HCT116 (cell line): ENCODE measurements at regions not wholly inside any gene's neighbourhood (a gene's known extent, or its start where the extent isn't known, plus 50 kb on each side); places are given as distances from the start of the nearest gene placed in this dataset.

Experiments used
- ATAC-seq: fragments of 200-7000 bp; cut with Tn5 transposase; 2 replicates; pipeline ENCODE4 v1.9.1; 2020; ENCODE audit warnings: mild to moderate bottlenecking, moderate library complexity
- BruUV-seq: library from RNA; stranded (reverse); fragments of 400-500 nt; replicated peaks from 2 replicates; lab custom pipeline; 2021; lab: Mats Ljungman, UMichigan
- CTCF ChIA-PET: fragments of 300-600 bp; sonication (Branson Sonifier 250); formaldehyde crosslinking; loops from one replicate; lab custom pipeline; 2021; ENCODE audit warnings: antibody characterized with exemption; lab: Charles Lee
- POLR2A ChIA-PET: fragments of 300-600, 350-600 bp; sonication (Branson Sonifier 250); formaldehyde crosslinking; loops from one replicate; lab custom pipeline; 2021; ENCODE audit warnings: antibody characterized with exemption; lab: Charles Lee
- RAD21 ChIA-PET, 2 experiments: fragments of 300-600 bp; sonication (Branson Sonifier 250); formaldehyde crosslinking; loops; one replicate each; lab custom pipeline; 2023; ENCODE audit warnings: low total read pairs in 2 of 2; ENCODE audit not compliant: uncharacterized antibody in 2 of 2, unreplicated experiment in 2 of 2, low non-redundant PET in 1 of 2; lab: Charles Lee
- DNase-seq: peaks from one replicate; pipeline ENCODE4 v3.0.0-alpha.2; 2010; ENCODE audit warnings: low read depth, low spot score
- H2AFZ ChIP-seq: fragments of 200-600 bp; shearing (Covaris generic), sonication (generic); 2 replicates; pipeline ENCODE4 v1.6.1; 2017; ENCODE audit warnings: low read depth, mixed run types, mixed read lengths, antibody characterized with exemption, low read length; ENCODE audit not compliant: poor library complexity, severe bottlenecking
- H3K27ac ChIP-seq: 2 replicates; pipeline ENCODE4 v1.5.1; 2012; ENCODE audit warnings: low read depth, low read length
- H3K27me3 ChIP-seq: fragments of 200-600 bp; sonication (generic); 2 replicates; pipeline ENCODE4 v1.6.1; 2016; ENCODE audit warnings: mixed run types, low read length, mixed read lengths; ENCODE audit not compliant: insufficient read depth
- H3K36me3 ChIP-seq, 2 experiments: fragments of 200-500 bp in 1 of 2; fragments of 200-600 bp in 1 of 2; sonication (Bioruptor generic) in 1 of 2; sonication (generic) in 1 of 2; 2 replicates each; pipeline versions ENCODE4 v1.5.1 to v1.6.1; 2014 to 2016; ENCODE audit warnings: low read length in 2 of 2, inconsistent platforms in 1 of 2, mixed read lengths in 1 of 2, mixed run types in 1 of 2; ENCODE audit not compliant: insufficient read depth in 2 of 2, control insufficient read depth in 1 of 2
- H3K4me1 ChIP-seq, 2 experiments: fragments of 200-600 bp in 1 of 2; sonication (generic) in 1 of 2; 2 replicates each; pipeline versions ENCODE4 v1.5.1 to v1.6.1; 2012 to 2017; ENCODE audit warnings: low read length in 2 of 2, inconsistent platforms in 1 of 2, mild to moderate bottlenecking in 1 of 2, mixed read lengths in 1 of 2, mixed run types in 1 of 2, moderate library complexity in 1 of 2; ENCODE audit not compliant: insufficient read depth in 2 of 2, control insufficient read depth in 1 of 2
- H3K4me2 ChIP-seq: fragments of 200-600 bp; sonication (generic); 2 replicates; pipeline ENCODE4 v1.6.1; 2017; ENCODE audit warnings: mixed run types, low read length, mixed read lengths
- H3K4me3 ChIP-seq, 2 experiments: fragments of 200-600 bp in 1 of 2; sonication (generic) in 1 of 2; replicated peaks in 1 of 2; 2 replicates each; pipeline ENCODE4 v1.5.1; 2011 to 2016; ENCODE audit warnings: low read length in 2 of 2, control low read depth in 1 of 2, low read depth in 1 of 2, mild to moderate bottlenecking in 1 of 2, mixed read lengths in 1 of 2, mixed run types in 1 of 2
- H3K79me2 ChIP-seq: fragments of 200-600 bp; sonication (generic); 2 replicates; pipeline ENCODE4 v1.6.1; 2017; ENCODE audit warnings: mild to moderate bottlenecking, mixed run types, low read length, moderate library complexity, mixed read lengths; ENCODE audit not compliant: insufficient read depth
- H3K9ac ChIP-seq: fragments of 200-600 bp; sonication (generic); 2 replicates; pipeline ENCODE4 v1.6.1; 2016; ENCODE audit warnings: low read length, mixed read lengths
- H3K9me2 ChIP-seq: fragments of 200-600 bp; sonication (generic), shearing (Covaris generic); 2 replicates; pipeline ENCODE4 v1.6.1; 2017; ENCODE audit warnings: mixed run types, mild to moderate bottlenecking, moderate library complexity; ENCODE audit not compliant: insufficient read depth
- H3K9me3 ChIP-seq, 2 experiments: fragments of 200-500 bp in 1 of 2; fragments of 200-600 bp in 1 of 2; sonication (Bioruptor generic) in 1 of 2; sonication (generic) in 1 of 2; 2 replicates each; pipeline ENCODE4 v1.6.1; 2014 to 2017; ENCODE audit warnings: low read length in 2 of 2, mixed read lengths in 2 of 2, inconsistent platforms in 1 of 2, low read depth in 1 of 2, mild to moderate bottlenecking in 1 of 2, mixed run types in 1 of 2, moderate library complexity in 1 of 2; ENCODE audit not compliant: control insufficient read depth in 1 of 2, insufficient read depth in 1 of 2
- H4K20me1 ChIP-seq: fragments of 200-600 bp; sonication (generic), shearing (Covaris generic); 2 replicates; pipeline ENCODE4 v1.6.1; 2017; ENCODE audit warnings: mixed run types, mild to moderate bottlenecking, moderate library complexity; ENCODE audit not compliant: insufficient read depth
- CEBPB ChIP-seq: IDR thresholded peaks from 2 replicates; pipeline ENCODE4 v1.6.1; 2012; ENCODE audit warnings: low read depth
- EGR1 ChIP-seq: IDR thresholded peaks from 2 replicates; pipeline ENCODE4 v1.6.1; 2012; ENCODE audit warnings: low read depth
- ELF1 ChIP-seq: IDR thresholded peaks from 2 replicates; pipeline ENCODE4 v1.6.1; 2012; ENCODE audit warnings: low read depth, borderline replicate concordance
- EZH2 ChIP-seq: fragments of 200-600 bp; sonication (generic); IDR thresholded peaks from 2 replicates; pipeline ENCODE4 v1.6.1; 2017; ENCODE audit warnings: antibody characterized with exemption, mixed run types
- EZH2phosphoT487 ChIP-seq: fragments of 200-600 bp; IDR thresholded peaks from 2 replicates; pipeline ENCODE4 v1.6.1; 2018; ENCODE audit warnings: antibody characterized with exemption, borderline replicate concordance
- FOSL1 ChIP-seq: IDR thresholded peaks from 2 replicates; pipeline ENCODE4 v1.6.1; 2012; ENCODE audit warnings: low read depth
- RAD21 ChIP-seq: IDR thresholded peaks from 2 replicates; pipeline ENCODE4 v1.6.1; 2012; ENCODE audit warnings: low read depth, mild to moderate bottlenecking
- REST ChIP-seq: IDR thresholded peaks from 2 replicates; pipeline ENCODE4 v1.6.1; 2012; ENCODE audit warnings: low read depth
- SIN3A ChIP-seq: IDR thresholded peaks from 2 replicates; pipeline ENCODE4 v1.6.1; 2012; ENCODE audit warnings: low read depth
- SP1 ChIP-seq: IDR thresholded peaks from 2 replicates; pipeline ENCODE4 v1.6.1; 2012; ENCODE audit warnings: low read depth
- SRF ChIP-seq: IDR thresholded peaks from 2 replicates; pipeline ENCODE4 v1.6.1; 2012; ENCODE audit warnings: low read depth
- TCF7L2 ChIP-seq: IDR thresholded peaks from 2 replicates; pipeline ENCODE4 v1.7.0; 2011; ENCODE audit warnings: borderline replicate concordance, inconsistent platforms; ENCODE audit not compliant: insufficient read depth, insufficient read length; ENCODE audit errors: extremely low read depth
- YY1 ChIP-seq: IDR thresholded peaks from 2 replicates; pipeline ENCODE4 v1.6.1; 2011; ENCODE audit warnings: low read length, low read depth, moderate library complexity, mild to moderate bottlenecking; ENCODE audit not compliant: insufficient replicate concordance; ENCODE audit errors: extremely low read depth
- ZFX ChIP-seq: fragments of 450-650 bp; IDR thresholded peaks from 2 replicates; pipeline ENCODE4 v1.6.1; 2017
- intact Hi-C: fragments of 100-400 bp; cut with micrococcal nuclease; formaldehyde crosslinking; loops from 2 replicates; pipeline ENCODE4 v1.10.0; 2022
- TF ChIP-seq, protein P1 (sequence below): IDR thresholded peaks from 2 replicates; pipeline ENCODE4 v1.6.1; 2012
- TF ChIP-seq, protein P2 (sequence below): IDR thresholded peaks from 2 replicates; pipeline ENCODE4 v1.6.1; 2012

GRCh38 chr20:60304931-60305330 is 346.7 kb downstream of the CDH26 start (continued):
- TF ChIP-seq ELF1 (no peak), FOSL1 (no peak), ZFX (no peak), RAD21 (no peak), SIN3A (no peak)
- TF ChIP-seq, protein P1, sequence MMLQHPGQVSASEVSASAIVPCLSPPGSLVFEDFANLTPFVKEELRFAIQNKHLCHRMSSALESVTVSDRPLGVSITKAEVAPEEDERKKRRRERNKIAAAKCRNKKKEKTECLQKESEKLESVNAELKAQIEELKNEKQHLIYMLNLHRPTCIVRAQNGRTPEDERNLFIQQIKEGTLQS: no peak
- TF ChIP-seq, all 23 proteins: peak for 0

GRCh38 chr20:60306105-60306504 is 347.9 kb downstream of the CDH26 start:
- ChIA-PET POLR2A (no interaction called here), RAD21 (no interaction called here), CTCF (no interaction called here)
- Histone ChIP-seq H2AFZ (no peak overlapping the region), H3K4me1 (no peaks in the 10 kb centered on the region), H3K4me3 (no peak overlapping the region), H3K27ac (no peak overlapping the region), H3K36me3 (no peaks in the 10 kb centered on the region), H4K20me1 (no peaks in the 10 kb centered on the region), H3K27me3 (no peaks in the 10 kb centered on the region), H3K79me2 (no peaks in the 10 kb centered on the region), H3K9ac (no peak overlapping the region), H3K9me2 (no peaks in the 10 kb centered on the region), H3K4me2 (no peak overlapping the region), H3K9me3 (peaks cover 0 to 13% of the 10 kb centered on the region in 2 experiments; a peak in 1 of 4 replicates)
- DNase-seq (no peak), ATAC-seq (no peak)
- BruUV-seq: no TSS peak
- intact Hi-C loops: no loop called here
- TF ChIP-seq EZH2phosphoT487 (no peak), SRF (no peak), SP1 (no peak), FOSL1 (no peak), EGR1 (no peak), YY1 (no peak), TCF7L2 (no peak), EZH2 (no peak), ZFX (no peak), CEBPB (no peak), REST (no peak)
- TF ChIP-seq, protein P2, sequence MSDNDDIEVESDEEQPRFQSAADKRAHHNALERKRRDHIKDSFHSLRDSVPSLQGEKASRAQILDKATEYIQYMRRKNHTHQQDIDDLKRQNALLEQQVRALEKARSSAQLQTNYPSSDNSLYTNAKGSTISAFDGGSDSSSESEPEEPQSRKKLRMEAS: no peak
